Ramos (cell line): ENCODE measurements at regions not wholly inside any gene's neighbourhood (a gene's known extent, or its start where the extent isn't known, plus 50 kb on each side); places are given as distances from the start of the nearest gene placed in this dataset.
"Not testable (repeated sequence)": the region's sequence is repeated elsewhere in the genome, so short reads cannot be mapped to it uniquely, and the experiment has no call there.

Experiments
- in situ Hi-C: fragments of 300-500 bp; cut with MboI; formaldehyde crosslinking; loops from one replicate; pipeline ENCODE4 v1.14.3; 2022; ENCODE audit warnings: low sequenced_read_pairs; ENCODE audit not compliant: unreplicated experiment

DNA sequence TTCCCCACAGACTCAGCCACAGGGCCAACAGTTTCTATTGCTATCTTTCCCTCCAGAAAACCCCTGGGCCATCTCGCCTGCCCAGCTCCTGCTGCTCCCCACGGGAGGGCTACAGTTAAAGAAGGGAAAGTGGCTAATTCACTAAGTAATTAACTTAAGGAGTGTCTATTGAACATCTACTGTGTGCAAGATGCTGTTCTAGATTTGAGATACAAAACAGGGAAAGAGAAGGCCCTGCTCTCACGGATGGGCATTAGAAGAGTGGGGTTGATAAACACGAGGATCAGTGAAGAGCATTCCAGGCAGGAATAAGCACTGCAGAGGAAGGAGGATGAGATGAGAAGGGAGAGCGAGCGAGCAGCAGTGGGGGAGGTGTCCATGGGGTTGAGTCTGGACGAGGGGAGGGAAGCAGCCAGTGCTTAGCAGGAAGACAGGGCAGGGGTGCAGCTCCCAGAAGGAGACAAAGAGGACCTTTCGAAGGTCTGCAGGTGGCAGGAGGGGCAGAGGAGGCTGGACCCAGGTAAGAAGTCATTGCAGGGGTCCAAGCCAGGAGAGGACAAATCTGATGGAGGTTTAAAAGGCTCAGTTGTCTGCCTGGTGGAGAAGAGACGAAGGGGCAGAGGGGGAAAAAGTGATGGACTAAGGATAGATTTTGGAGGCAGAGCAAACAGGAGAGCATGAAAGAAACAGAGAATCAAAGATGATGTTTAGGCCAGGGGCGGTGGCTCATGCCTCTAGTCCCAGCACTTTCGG, 64.7 kb downstream of the KLF15 start:
- in situ Hi-C loops = no loop called here

DNA sequence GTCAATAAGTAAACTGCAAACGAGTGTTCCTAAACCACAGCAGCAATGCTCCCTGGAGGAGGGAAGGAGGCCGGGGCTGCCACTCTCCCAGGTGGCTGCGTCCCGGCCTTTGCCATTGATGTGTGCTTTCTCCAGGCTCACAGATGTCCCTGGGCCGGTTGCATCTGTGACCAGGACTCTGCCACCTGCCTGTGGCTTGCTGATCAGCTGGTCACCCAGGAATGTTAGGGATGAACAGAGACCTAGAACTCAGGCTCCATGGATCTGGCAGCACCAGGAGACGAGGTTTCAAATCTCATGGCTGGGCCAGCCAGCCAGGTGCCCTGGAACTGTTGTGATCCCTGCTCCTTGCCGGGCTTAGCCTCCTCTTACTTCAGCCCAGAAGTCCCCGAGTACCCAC, 65.7 kb downstream of the KLF15 start:
- in situ Hi-C loops = no loop called here

DNA sequence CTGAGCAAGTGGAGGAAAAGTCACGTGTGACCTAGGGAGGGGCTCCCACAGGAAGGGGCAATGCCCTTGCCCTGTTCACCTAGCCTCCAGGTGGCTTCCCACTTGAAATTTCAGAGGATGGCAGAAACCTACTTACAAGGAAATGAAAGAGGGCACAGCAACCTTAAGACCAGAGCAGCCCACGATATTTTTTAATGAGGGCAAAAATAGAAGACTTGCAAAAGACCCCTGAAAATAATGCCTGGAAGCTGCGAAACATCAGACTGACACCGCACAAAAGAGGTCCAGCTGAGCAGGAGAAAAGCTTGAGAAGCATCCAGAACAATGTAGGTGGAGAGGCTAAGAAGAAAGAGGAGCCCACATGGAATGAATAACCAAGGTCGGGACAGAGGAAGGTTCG, 66.1 kb downstream of the KLF15 start:
- in situ Hi-C loops = no loop called here

DNA sequence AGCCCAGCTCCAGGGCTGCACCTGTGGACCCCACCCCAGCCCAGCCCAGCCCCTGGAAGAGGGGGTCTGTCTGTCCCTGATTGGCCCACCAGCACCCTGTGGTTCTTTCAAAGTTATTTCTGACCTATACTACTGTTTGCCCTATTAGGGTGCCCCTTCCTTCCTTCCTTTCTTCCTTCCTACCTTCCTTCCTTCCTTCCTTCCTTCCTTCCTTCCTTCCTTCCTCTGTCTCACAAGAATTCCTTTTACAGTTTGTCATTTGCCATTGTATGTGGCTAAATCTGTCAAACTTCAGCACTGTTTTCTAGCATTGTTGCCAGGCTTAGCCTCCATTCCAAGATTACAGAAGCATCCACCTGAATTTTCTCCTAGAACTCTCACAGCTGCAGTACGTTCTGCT, 66.9 kb downstream of the KLF15 start:
- in situ Hi-C loops = no loop called here

DNA sequence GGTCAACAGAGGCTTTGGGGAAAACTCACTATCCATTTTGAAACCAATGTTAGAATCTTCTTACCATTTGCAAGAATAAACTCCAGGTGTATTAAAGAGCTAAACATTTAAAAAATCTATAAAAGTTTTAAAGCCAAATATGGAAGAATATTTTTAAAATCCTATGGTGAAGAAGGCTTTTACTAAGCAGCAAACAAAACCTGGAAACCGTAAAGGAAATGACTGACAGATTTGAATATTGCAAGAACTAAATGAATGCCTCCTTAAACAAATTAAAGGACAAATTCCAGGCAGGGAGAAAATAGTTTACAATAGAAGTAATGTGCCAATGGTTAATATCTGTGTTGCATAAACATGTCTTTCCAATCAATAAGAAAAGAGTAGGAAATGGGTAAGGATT, 68.1 kb downstream of the KLF15 start:
- in situ Hi-C loops = no loop called here

DNA sequence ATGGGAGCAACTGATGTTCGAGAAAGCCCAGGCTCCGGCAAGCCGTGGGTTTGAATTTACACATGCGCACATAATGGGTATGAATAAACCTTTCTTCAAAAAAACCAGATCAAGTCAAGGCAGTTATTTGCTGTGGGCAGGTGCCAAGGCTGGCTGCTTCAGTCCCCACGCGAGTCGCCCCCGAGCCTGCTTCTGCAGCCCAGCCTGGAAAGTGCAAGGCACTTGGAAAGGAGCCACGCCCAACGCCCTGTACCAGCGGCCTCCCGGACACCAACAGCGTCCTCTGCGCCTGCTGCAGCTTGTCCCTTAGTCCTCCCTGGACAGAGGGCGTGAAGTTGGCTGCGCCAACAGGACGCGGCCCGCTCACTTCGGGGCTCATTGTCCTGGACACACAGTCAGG, 68.9 kb downstream of the KLF15 start:
- in situ Hi-C loops = no loop called here

DNA sequence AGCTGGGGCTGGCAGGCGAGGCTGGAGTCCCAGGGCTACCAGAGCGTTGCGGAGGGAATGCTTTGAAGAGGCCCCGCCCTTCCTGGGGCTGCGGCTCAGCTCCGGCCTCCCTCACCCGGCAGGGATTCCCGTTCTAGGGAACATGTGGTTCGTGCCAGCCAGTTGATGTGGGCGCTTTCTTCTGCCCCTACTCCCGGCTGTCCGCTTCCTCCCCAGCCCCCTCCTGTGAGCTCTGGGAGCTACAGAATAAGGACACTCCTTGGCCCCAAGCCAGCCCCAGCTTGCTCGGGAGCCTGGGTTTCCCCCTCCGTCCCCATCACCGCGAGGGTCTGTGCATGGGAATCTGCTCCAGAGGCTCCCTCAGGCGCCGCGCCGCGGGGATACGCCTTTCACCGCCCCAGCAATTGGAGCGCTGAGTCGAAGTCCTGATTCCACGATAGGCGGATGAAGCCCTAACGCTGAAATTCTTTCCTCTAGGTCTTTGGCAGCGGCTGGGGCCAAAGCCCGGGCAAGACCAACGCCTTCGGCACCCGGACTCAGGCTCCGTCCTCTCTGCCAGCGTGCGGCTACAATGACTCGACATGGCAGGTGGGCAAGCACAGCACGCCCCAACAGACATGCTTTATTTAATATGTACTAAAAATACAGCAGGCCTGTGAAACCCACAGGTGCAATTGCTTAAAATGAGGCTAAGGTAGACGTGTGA, 69.5 kb downstream of the KLF15 start:
- in situ Hi-C loops = no loop called here

DNA sequence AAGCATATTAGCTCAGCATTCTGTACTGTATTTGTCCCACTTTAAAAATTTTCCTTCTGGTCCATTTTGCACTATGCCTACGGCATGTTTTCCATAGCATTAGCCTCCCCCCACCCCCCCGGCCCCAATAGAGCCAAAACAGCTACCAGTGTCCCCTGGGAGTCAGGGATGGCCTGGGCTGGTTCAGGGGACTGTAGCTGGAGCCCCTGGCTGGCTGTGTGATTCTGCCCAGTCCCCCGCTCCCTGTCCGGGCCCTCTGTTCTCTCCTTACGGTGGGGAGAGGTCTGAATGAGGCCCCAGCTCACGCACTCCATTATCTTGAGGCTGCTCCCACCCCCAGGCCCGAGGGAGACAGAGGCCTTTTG, 70.1 kb downstream of the KLF15 start:
- in situ Hi-C loops = no loop called here

DNA sequence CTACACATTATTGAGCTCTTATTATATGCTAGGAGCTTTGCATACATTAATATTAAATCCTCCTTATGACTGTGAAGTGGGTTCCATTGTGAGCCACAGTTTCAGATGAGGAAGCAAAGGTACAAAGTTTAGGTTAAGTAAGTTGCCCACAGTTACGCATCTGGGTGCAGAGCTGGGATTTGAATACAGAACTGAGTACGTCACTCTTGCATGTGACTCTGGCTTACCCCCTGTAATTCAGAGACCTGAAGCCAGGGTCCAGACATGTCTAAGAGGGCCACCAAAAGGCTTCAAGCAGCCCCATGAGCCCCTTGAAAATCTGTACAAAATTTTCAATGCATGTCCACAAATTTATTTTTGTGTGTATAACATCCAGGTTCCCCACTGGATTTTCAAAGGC, 71.8 kb downstream of the KLF15 start:
- in situ Hi-C loops = no loop called here

DNA sequence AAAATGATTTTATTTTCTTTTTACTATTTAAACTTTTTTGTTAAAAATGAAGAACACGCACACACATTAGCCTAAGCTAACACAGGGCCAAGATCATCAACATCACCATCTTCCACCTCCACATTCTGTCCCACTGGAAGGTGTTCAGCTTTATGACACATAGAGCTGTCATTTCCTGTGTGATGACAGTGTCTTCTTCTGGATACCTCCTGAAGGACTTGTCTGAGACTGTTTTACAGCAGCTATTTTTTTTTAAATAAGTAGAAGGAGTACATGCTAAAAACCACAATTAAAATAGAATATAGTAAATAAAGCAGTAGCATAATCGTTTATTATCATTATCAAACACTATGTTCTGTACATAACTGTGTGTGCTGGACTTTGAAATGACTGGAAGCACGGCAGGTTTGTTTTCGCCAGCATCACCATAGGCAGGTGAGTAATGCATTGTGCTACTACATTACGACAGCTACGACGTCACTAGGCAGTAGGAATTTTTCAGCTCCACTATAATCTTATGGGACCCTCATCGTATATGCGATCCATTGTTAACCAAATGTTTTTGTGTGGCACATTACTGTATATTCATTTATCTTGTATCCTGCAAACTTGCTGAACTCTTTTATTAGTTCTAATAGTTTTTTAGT, 72.8 kb downstream of the KLF15 start:
- in situ Hi-C loops = no loop called here

DNA sequence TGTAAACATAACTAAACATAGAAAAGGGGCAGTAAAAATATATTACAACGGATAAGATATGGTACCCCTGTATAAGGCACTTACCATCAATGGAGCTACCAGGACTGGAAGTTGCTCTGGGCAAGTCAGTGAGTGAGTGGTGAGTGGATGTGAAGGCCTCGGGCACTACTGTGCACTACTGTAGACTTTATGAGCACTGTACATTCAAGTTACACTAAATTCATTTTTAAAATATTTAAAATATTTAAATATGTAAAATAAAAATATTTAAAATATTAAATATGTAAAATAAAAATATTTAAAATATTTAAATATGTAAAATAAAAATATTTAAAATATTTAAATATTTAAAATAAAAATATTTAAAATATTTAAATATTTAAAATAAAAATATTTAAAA, 73.6 kb downstream of the KLF15 start:
- in situ Hi-C loops = not testable (repeated sequence)

DNA sequence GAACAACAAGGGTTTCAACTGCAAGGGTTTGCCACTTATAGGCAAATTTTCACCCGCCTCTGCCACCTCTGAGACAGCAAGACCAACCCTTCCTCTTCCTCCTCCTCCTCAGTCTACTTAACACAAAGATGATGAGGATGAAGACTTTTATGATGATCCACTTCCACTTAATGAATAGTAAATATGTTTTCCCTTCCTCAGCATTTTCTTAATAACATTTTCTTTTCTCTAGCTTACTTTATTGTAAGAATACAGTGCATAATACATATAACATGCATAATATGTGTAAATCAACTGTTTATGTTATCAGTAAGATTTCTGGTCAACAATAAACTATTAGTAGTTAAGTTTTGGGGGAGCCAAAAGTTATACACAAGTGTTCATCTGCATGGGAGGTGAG, 77.4 kb downstream of the KLF15 start:
- in situ Hi-C loops = no loop called here

DNA sequence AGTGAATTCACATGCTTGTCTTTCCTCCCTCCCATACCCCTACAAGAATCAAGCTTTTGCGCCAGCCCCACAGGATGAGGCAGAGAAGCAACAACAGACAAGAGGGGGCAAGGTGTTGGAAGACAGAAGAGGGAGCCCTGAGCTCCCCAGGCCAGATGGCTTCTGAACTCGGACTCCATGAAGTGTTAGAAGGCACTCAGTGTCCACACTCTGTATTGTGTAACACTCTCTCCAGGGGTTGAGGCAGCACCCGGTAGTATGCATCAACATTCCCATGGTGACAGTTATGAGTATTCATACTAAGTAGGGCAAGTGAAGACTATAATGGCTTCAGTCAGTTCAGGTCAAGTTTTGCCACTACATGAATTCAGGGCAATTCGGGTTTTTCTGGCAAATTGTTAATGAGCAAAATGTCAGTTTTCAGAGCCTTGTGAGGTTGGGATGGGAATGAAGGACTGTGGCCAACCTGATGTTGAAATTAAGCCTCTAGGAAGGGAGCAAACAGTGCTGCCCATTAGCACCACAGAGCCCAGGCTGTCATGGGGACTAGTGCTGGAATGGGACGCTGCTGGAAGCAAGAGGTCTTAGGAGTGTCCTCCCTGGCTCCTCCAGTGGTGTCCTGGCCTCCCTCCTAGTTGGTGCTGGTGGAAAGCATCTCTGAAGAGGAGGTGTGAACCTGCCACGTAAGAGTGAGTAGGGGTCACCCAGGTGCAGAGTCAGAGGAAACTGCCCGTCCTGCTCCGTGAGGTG, 79.4 kb downstream of the KLF15 start:
- in situ Hi-C loops = no loop called here

DNA sequence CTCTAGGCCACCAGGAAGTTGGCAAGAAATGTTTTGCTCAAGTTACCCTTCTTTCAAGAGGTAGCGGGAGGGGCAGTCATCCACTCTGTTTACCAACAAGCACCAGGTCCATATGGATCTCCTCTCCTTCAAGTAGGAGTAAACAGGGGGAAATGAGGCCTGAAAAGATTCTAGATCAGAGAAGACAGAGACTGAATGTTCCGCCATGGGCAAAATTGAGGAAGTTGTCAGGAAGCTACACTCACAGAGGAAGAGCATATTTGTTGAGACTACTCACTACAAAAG, 81.6 kb downstream of the KLF15 start:
- in situ Hi-C loops = no loop called here

DNA sequence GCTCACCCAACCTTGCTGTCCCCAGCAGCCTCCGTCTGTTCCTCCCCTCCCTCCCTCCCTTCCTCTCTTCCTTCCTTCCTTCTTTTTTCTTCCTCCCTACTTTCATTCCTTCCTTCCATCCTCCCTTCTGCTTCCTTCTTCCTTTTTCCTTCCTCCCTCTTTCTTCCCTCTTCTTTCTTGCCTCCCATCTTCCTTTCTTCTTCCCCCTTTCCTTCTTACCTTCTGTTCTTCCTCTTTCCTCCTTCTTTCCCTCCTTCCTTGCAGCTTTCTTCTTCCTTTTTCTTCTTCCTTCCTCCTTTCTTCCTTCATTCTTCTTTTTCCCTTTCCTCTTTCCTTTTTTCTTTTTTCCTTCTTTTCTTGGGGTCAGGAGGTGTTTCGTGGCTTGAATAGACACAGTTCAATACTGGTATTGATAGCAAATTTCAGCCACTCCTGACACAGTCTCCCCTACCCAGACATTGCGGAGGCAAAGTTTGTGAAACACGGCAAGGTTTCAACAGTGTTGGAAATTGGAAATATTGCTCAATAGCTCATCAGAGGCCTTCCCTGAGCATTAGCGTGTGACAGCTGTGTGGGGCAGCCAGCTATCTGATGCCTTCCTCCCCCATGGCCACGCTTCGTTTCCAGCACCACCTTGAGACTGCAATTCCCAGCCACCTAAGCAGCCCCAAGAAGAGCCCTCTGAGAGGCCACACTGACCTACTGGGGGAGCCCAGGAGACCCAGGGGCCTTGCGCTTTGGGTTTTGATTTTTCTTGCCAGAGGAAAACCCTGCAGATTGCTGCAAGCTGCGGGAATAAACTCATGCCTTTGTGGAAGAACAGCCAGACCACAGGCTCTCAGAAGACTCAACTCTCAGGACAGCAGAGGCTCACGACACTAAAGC, 82.2 kb downstream of the KLF15 start:
- in situ Hi-C loops = no loop called here

DNA sequence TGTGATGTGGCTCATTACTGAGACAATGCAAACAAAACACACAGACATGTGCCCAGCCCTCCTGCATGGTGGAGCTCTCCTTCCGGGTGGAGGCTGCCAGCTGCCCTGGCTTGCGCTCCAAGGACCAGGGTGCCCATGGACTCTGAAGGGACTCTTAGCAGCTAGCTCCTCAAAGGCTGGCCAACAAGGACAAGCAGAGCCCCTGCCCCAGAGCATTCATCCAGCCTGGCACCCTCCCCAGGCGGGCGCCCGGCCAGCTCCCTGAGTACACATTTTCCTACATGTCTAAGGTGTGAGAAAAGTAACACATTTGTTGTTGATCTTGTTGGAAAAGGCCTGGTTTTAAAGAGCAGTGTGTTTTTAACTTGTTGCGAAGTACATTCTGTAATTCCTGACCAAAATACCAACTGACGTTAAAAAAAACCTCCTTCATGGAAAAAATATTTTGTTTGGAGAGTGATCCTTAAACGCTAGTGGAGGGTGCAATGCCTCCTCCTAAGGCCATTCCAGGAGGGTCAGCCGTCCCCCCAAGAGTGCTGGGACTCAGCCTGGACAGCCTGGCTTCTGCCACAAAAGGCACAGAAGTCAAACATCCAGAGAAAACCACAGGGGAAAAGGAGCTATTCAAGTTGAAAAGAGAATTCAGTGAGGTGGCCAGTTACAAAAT, 86.9 kb downstream of the KLF15 start:
- in situ Hi-C loops = no loop called here

DNA sequence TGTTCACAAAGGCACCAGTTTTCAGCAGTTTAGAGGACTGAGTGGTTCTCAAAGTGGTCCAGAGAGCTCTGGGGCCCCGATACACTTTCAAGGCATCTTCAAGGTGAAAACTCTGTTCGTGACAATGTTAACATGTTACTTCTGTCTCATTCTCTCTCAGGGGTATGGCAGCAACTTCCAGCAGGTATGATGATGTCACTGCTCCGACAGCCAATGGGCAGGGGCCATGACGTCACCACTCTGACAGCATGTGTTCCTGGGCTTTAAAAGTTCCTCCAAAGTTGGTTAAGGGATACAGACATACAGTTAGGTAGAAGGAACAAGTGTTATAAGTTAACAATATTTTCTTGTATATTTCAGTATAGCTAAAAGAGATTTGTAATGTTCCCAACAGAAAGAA, 87.9 kb downstream of the KLF15 start:
- in situ Hi-C loops = no loop called here

DNA sequence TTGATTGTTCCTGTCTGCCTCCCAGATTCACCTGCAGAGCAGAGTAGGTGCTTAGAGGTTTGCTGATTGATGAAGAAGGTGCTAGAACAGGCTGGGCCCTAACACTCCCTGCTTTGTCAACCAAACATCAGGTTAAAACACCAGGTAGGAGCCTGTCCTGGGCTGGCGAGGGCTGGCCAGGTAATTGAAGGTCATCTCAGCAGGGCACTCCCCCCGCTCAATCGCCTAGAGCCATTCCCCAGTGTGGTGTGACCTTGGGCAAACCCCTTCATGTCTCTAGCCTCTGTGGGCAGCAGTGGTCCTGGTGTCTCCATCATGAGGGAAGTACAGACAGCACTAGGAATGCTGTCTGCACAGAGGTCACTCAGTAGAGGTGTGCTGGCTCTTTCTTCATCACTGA, 88.3 kb downstream of the KLF15 start:
- in situ Hi-C loops = no loop called here

DNA sequence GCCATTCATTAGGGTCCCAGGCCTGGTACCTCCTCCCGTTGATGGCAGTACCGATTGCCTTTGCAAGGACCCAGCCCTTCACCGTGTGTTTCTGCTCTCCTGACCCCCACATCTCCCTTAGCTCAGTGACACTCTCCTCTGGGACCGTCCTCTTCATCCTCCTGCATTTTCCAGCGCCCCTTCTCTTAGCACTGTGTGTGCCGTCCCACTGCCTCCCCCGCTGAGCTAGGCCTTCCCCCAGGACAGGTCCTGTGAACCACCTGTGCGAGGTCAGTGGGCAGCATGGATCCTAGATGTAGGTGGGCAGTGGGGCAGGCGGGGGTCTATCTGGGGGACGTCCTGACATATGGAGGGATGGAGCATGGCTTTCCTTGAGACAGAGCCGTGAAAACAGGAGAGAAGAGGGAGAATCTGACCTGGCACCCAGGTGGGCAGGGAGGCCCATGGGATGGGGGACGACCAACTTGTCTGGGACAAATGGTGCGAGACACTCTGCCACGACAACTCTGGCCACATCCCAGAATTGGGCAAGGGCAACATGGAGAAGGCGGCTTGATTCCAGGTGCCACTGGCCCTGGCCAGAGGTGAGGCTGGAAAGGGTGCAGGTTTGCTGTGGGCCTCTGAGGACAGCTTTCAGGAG, 87.7 kb upstream of the ALDH1L1 start:
- in situ Hi-C loops = no loop called here
